ENCODE measurements at regions not wholly inside any gene's neighbourhood (a gene's known extent, or its start where the extent isn't known, plus 50 kb on each side); places are given as distances from the start of the nearest gene placed in this dataset.
A peak's percentile ranks its signal among the peaks of the same experiment; 100 is the strongest.

DNA sequence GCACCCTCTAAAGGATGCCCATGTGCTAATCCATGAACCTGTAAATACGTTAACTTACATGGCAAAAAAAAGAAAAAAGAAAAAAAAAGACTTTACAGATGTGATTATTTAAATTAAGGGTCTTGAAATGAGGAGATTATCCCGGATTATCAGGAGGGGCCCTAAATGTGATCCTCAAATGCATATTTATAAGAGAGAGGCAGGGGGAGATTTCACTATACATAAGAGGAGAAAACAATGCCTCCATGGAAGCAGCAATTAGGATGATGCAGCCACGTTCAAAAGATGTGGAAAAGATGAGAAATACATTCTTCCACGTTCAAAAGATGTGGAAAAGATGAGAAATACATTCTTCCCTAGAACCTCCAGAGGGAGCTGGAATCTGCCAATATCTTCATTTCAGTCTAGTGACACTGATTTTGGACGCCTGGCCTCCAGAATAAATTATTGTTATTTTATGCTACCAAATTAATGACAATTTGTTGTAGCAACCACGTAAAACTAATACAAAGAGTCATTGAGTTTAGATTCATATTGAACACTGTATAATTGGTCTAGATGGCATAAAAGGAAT is 328.4 kb upstream of the GNAI1 start:
- H3K4me3 ChIP-seq, result no peak overlapping the region

DNA sequence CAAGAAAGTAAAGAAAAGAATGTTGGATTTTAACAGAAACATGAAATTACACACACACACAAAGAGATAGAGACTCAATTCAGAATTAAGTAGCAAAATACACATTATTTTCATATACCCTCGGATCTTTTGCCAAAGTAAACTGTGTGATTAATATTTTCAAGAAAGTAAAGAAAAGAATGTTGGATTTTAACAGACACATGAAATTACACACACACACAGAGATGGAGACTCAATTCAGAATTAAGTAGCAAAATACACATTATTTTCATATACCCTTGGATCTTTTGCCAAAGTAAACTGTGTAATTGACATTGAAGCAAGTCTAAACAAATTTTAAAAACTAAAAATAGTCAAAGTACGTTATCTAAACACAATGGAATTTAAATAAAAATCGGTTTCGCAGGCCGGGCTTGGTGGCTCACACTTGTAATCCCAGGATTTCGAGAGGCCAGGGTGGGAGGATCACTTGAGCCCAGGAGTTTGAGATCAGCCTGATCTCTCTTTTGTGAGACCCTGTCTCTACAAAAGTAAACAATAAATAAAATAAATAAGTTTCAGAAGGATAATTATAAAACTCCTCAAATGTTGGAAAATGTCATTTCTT is 337.3 kb upstream of the MAGI2 start:
- Histone ChIP-seq H3K9me3 (no peaks in the 10 kb centered on the region), H3K4me3 (no peak overlapping the region)
- DNase-seq, result no peak

More for the DNA sequence above, 328.4 kb upstream of the GNAI1 start:
- H3K4me1 ChIP-seq, result no peaks in the 10 kb centered on the region
- H3K27me3 ChIP-seq, result no peaks in the 10 kb centered on the region
- DNase-seq, result no peak
- no peaks in the 10 kb centered on the region for H3K9me3 ChIP-seq
- H3K36me3 ChIP-seq, result no peaks in the 10 kb centered on the region
- TF ChIP-seq POLR2A (IDR thresholded peaks at IDR 0.05), result no peak
- TF ChIP-seq, protein P1, sequence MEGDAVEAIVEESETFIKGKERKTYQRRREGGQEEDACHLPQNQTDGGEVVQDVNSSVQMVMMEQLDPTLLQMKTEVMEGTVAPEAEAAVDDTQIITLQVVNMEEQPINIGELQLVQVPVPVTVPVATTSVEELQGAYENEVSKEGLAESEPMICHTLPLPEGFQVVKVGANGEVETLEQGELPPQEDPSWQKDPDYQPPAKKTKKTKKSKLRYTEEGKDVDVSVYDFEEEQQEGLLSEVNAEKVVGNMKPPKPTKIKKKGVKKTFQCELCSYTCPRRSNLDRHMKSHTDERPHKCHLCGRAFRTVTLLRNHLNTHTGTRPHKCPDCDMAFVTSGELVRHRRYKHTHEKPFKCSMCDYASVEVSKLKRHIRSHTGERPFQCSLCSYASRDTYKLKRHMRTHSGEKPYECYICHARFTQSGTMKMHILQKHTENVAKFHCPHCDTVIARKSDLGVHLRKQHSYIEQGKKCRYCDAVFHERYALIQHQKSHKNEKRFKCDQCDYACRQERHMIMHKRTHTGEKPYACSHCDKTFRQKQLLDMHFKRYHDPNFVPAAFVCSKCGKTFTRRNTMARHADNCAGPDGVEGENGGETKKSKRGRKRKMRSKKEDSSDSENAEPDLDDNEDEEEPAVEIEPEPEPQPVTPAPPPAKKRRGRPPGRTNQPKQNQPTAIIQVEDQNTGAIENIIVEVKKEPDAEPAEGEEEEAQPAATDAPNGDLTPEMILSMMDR (IDR thresholded peaks at IDR 0.05), result peak in 3 of 6 experiments; percentile 6 to 11 (median 6)
- H3K27ac ChIP-seq, result no peak overlapping the region

DNA sequence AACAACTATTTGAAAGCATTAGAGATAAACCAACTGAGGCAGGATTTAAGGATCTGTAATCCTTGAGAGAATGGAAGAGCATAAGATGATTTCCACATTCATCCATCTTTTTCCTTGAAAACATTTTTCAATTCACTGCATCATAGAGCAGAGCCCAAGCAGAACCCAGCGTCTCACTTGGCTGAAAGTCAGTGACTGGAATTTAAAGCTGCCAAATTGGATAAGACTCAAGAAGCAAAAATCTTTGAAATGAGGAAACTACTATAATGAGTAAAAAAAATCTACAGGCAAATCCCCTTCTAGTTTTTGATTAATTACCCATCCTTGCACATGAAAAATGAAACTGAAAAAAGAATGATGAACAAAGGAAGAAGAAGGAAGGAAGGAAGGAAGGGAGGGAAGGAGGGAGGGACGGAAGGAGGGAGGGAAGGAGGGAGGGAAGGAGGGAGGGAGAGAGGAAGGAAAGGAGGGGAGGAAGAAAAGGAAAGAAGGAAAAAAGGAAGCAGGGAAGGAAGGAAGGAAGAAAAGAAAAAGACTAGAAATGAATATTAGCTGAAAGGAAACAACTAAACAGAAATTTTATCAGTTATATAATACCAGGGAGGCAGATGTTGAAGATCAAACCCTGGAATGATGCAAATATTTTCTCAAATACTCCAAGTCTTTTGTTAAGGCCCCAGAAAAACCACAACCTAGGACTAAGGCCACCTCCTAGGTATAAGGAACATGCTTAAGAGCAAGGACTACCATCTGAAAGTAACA is 336.3 kb upstream of the MAGI2 start:
- DNase-seq, result no peak

More for the DNA sequence above, 337.3 kb upstream of the MAGI2 start:
- Histone ChIP-seq H3K27ac (no peak overlapping the region), H3K4me1 (no peaks in the 10 kb centered on the region), H3K36me3 (no peaks in the 10 kb centered on the region), H3K27me3 (no peaks in the 10 kb centered on the region)
- TF ChIP-seq POLR2A (IDR thresholded peaks at IDR 0.05), result no peak
- TF ChIP-seq, protein P1 (IDR thresholded peaks at IDR 0.05), result no peak

DNA sequence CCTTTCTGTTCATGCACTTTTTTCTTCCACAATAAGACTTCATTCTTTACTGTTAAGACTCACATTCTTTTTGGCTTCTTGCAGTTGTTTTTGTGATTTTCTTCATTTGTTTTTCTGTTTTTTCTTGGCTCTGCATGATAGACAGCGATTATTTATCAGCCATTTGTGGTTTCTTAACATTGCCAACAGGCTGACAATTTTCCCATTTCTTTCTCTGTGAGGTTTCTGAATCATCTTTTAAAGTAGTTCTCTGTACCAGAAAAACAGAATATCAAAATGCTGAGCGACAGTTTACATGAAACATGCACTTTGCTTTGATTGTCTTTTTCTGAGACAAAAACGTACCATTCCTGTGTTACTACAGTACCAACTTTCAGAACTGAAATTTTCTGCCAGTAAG is 334.2 kb upstream of the MAGI2 start:
- Histone ChIP-seq H3K36me3 (no peaks in the 10 kb centered on the region), H3K4me3 (no peak overlapping the region), H3K27me3 (no peaks in the 10 kb centered on the region), H3K27ac (no peak overlapping the region), H3K9me3 (no peaks in the 10 kb centered on the region), H3K4me1 (no peaks in the 10 kb centered on the region)
- DNase-seq, result no peak
- TF ChIP-seq POLR2A (IDR thresholded peaks at IDR 0.05), result no peak
- TF ChIP-seq, protein P1 (IDR thresholded peaks at IDR 0.05), result no peak

More for the DNA sequence above, 336.3 kb upstream of the MAGI2 start:
- H3K4me3 ChIP-seq, result no peak overlapping the region
- H3K4me1 ChIP-seq, result no peaks in the 10 kb centered on the region
- H3K9me3 ChIP-seq, result no peaks in the 10 kb centered on the region
- no peak overlapping the region for H3K27ac ChIP-seq
- H3K36me3 ChIP-seq, result no peaks in the 10 kb centered on the region
- TF ChIP-seq POLR2A (IDR thresholded peaks at IDR 0.05), result no peak
- TF ChIP-seq, protein P1 (IDR thresholded peaks at IDR 0.05), result no peak
- no peaks in the 10 kb centered on the region for H3K27me3 ChIP-seq

DNA sequence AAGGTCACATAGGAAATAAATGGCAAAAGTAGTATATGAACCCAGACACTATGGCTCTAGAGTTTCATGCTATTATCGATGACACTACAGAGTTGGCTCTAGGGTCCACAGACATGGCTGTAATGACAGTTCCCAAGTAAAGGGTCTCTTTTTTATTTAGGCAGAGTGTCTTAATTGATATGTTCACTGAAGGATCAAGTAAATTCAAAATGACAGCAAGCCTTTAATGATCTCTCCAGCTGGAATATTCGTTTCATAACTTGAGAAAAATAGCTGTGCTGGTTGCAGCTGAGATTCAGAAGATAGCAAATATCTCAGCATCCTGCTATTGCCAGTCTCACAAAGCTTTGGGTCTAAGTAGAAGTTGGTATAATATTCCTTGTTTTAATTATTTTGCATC is 333.6 kb upstream of the MAGI2 start:
- Histone ChIP-seq H3K9me3 (no peaks in the 10 kb centered on the region), H3K36me3 (no peaks in the 10 kb centered on the region), H3K4me1 (no peaks in the 10 kb centered on the region), H3K4me3 (no peak overlapping the region), H3K27me3 (no peaks in the 10 kb centered on the region), H3K27ac (no peak overlapping the region)
- no peak for TF ChIP-seq POLR2A (IDR thresholded peaks at IDR 0.05)
- TF ChIP-seq, protein P1 (IDR thresholded peaks at IDR 0.05), result no peak
- no peak for DNase-seq

All from Peyer's patch (tissue), 4 donors.